Testis (tissue), 2 donors: ENCODE measurements at regions not wholly inside any gene's neighbourhood (a gene's known extent, or its start where the extent isn't known, plus 50 kb on each side); places are given as distances from the start of the nearest gene placed in this dataset.

Source experiments
- DNase-seq: peaks from one replicate; pipeline ENCODE4 v3.0.0-alpha.2; 2019
- H3K27ac ChIP-seq, 2 donors: fragments of 200-600 bp; sonication (generic); one replicate each; pipeline ENCODE4 v1.5.1; 2019
- H3K27me3 ChIP-seq: fragments of 200-600 bp; sonication (generic); one replicate; pipeline ENCODE4 v1.5.1; 2019
- H3K36me3 ChIP-seq: fragments of 200-600 bp; sonication (generic); one replicate; pipeline ENCODE4 v1.5.1; 2017; ENCODE audit warnings: low read depth; ENCODE audit errors: missing control alignments
- H3K4me1 ChIP-seq: fragments of 200-600 bp; sonication (generic); one replicate; pipeline ENCODE4 v1.5.1; 2019
- H3K4me3 ChIP-seq, 2 donors: fragments of 200-600 bp; sonication (generic); one replicate each; pipeline ENCODE4 v1.5.1; 2017 to 2019
- H3K9me3 ChIP-seq: fragments of 200-600 bp; sonication (generic); one replicate; pipeline ENCODE4 v1.5.1; 2017
- POLR2A ChIP-seq: fragments of 450-650 bp; IDR thresholded peaks from one replicate; pipeline ENCODE4 v1.6.1; 2017; ENCODE audit warnings: antibody characterized with exemption, mild to moderate bottlenecking, moderate library complexity
- WGBS, 2 donors: methylation state at CpG; one replicate each; pipeline ENCODE4 v1.1.5; 2018; 5-methylcytosine and 5-hydroxymethylcytosine counted together
- intact Hi-C: fragments of 100-400 bp; cut with DNase I; formaldehyde crosslinking; loops from one replicate; pipeline ENCODE4 v1.15.1; 2023; ENCODE audit warnings: low total_unique reads
- TF ChIP-seq, protein P1 (sequence below), 3 experiments: fragments of 450-650 bp in 2 of 3; fragments of 200-600 bp in 1 of 3; sonication (generic) in 1 of 3; IDR thresholded peaks; one replicate each; pipeline ENCODE4 v1.5.1; 2016 to 2019; ENCODE audit warnings: antibody characterized with exemption in 3 of 3, mild to moderate bottlenecking in 2 of 3, moderate library complexity in 1 of 3

DNA sequence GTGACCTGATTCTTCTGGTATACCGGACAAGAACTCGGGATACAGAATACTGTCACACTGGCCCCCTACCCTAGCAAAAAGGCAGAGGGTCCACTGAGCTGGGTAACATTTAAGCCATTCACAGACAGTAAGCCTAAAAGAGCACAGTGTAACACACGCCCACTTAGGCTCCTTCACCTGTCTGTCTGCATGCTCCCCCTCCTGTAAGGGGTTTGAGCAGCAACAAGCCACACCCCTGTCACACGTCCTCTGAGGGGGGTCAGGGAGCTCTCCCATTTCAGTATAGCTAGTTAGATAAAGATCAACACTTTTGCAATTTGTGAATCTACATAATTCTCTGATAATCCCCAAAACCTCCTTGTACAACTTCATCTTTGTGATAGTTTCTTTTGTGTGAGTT lies 586.3 kb upstream of the LMCD1 start:
- Histone ChIP-seq H3K27ac (no peak overlapping the region), H3K36me3 (no peaks in the 10 kb centered on the region), H3K4me3 (no peak overlapping the region), H3K9me3 (no peaks in the 10 kb centered on the region), H3K4me1 (no peaks in the 10 kb centered on the region), H3K27me3 (no peaks in the 10 kb centered on the region)
- DNase-seq = no peak
- TF ChIP-seq POLR2A = no peak
- TF ChIP-seq, protein P1, sequence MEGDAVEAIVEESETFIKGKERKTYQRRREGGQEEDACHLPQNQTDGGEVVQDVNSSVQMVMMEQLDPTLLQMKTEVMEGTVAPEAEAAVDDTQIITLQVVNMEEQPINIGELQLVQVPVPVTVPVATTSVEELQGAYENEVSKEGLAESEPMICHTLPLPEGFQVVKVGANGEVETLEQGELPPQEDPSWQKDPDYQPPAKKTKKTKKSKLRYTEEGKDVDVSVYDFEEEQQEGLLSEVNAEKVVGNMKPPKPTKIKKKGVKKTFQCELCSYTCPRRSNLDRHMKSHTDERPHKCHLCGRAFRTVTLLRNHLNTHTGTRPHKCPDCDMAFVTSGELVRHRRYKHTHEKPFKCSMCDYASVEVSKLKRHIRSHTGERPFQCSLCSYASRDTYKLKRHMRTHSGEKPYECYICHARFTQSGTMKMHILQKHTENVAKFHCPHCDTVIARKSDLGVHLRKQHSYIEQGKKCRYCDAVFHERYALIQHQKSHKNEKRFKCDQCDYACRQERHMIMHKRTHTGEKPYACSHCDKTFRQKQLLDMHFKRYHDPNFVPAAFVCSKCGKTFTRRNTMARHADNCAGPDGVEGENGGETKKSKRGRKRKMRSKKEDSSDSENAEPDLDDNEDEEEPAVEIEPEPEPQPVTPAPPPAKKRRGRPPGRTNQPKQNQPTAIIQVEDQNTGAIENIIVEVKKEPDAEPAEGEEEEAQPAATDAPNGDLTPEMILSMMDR (IDR thresholded peaks at IDR 0.05) = no peak
- intact Hi-C loops = no loop called here
- 77 to 92% methylated on average over 4 of the region's 4 CpGs for WGBS, 2 donors

DNA sequence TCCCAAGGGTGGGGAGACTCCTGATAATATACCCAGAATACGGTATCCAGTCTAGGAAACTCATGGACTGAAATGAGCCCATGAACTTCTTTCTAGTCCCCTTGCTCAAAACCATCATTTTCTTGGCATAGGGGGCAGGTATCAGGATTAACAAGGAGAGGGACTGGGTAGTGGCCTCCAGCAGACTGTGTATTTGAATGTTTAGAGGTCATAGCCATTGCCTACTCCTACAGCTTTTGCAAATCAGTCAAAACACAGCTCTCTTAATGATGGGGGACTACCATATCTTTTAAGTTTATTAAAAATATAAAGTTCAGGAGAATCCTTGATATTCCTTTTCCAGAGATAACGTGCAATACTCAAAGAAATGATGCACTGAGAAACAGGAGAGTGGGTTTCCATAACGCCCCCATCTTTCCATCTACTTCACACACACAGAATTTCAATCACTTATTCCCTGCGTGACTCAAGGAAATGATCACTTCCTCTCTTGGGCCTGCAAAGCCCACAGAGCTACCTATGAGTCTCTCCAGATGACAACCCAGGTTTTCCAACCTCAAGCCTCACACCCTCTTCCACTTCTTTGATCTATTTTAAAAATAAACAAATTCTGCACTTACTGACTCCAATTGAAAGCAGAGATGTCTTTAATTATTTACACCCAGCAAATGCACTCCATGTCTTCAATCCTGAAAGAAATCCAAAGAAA lies 584.0 kb upstream of the LMCD1 start:
- TF ChIP-seq, protein P1 (IDR thresholded peaks at IDR 0.05) = no peak
- no peak for TF ChIP-seq POLR2A
- H3K9me3 ChIP-seq = no peaks in the 10 kb centered on the region
- DNase-seq = no peak
- no peak overlapping the region for H3K4me3 ChIP-seq
- 83 to 86% methylated on average over 4 of the region's 4 CpGs for WGBS, 2 donors
- intact Hi-C loops = no loop called here
- no peaks in the 10 kb centered on the region for H3K4me1 ChIP-seq
- no peaks in the 10 kb centered on the region for H3K27me3 ChIP-seq
- H3K36me3 ChIP-seq = no peaks in the 10 kb centered on the region
- no peak overlapping the region for H3K27ac ChIP-seq

GRCh38 chr3:7920211-7920610 lies 581.4 kb upstream of the LMCD1 start:
- Histone ChIP-seq H3K36me3 (no peaks in the 10 kb centered on the region), H3K27me3 (no peaks in the 10 kb centered on the region), H3K4me3 (no peak overlapping the region), H3K27ac (no peak overlapping the region), H3K9me3 (no peaks in the 10 kb centered on the region), H3K4me1 (no peaks in the 10 kb centered on the region)
- TF ChIP-seq, protein P1 (IDR thresholded peaks at IDR 0.05) = no peak
- TF ChIP-seq POLR2A = no peak
- intact Hi-C loops = no loop called here
- 76 to 80% methylated on average over 6 of the region's 6 CpGs for WGBS, 2 donors
- DNase-seq = no peak

DNA sequence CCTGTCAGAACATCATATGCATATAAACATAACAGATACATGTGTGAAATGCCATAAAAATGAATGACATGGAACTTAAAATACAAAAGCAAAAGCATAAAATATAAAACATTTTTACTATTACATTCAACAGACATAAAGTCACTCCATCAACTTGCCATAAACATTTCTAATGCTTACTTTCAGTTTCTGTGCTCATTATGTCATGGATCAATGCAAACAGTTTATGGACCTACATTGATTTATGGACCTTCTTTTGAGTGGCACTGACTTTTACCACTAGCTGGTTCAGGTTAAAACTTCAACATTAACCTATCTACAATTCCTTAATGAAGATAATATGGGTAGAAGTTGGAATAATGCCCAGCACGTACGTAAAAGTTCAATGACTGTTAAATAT lies 577.4 kb upstream of the LMCD1 start:
- TF ChIP-seq, protein P1 (IDR thresholded peaks at IDR 0.05) = no peak
- no peak for TF ChIP-seq POLR2A
- H3K4me3 ChIP-seq = no peak overlapping the region
- no peak overlapping the region for H3K27ac ChIP-seq
- H3K9me3 ChIP-seq = no peaks in the 10 kb centered on the region
- no peaks in the 10 kb centered on the region for H3K36me3 ChIP-seq
- no peak for DNase-seq
- intact Hi-C loops = no loop called here
- WGBS, 2 donors = 44 to 55% methylated on average over 2 of the region's 2 CpGs
- H3K27me3 ChIP-seq = no peaks in the 10 kb centered on the region
- H3K4me1 ChIP-seq = no peaks in the 10 kb centered on the region

DNA sequence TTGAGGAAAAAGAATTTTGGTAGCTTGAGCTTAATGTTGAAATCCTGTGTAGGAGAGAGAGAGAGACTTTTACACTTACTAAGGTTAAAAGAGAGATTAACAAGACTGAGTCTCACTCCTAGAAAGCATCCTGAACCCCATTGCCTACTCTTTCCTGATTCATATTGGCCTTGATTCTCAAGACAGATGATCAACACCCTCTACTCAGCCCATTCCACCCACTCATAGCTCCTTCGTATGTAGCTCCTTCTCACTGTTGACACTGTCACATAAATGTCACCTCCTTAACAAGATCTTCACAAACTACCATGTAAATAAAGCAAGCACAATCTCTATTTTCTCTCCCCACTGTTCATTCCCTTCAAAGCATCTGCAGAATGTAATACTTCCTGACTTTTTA lies 574.6 kb upstream of the LMCD1 start:
- Histone ChIP-seq H3K27me3 (no peaks in the 10 kb centered on the region), H3K4me1 (no peaks in the 10 kb centered on the region), H3K4me3 (no peak overlapping the region), H3K9me3 (no peaks in the 10 kb centered on the region), H3K27ac (no peak overlapping the region), H3K36me3 (no peaks in the 10 kb centered on the region)
- TF ChIP-seq POLR2A = no peak
- TF ChIP-seq, protein P1 (IDR thresholded peaks at IDR 0.05) = no peak
- WGBS, 2 donors = 81 to 86% methylated on average over 1 of the region's 1 CpG
- DNase-seq = no peak
- intact Hi-C loops = no loop called here
